ENCODE measurements at regions not wholly inside any gene's neighbourhood (a gene's known extent, or its start where the extent isn't known, plus 50 kb on each side); places are given as distances from the start of the nearest gene placed in this dataset.

GRCh38 chr1:51025374-51025773, 55.3 kb downstream of the CDKN2C start:
- no peak for DNase-seq (ENCODE audit: low read depth)

- DNase-seq (ENCODE audit: low read depth) = no peak
Measured at GRCh38 chr1:51032936-51033335, 62.9 kb downstream of the CDKN2C start.

DNA sequence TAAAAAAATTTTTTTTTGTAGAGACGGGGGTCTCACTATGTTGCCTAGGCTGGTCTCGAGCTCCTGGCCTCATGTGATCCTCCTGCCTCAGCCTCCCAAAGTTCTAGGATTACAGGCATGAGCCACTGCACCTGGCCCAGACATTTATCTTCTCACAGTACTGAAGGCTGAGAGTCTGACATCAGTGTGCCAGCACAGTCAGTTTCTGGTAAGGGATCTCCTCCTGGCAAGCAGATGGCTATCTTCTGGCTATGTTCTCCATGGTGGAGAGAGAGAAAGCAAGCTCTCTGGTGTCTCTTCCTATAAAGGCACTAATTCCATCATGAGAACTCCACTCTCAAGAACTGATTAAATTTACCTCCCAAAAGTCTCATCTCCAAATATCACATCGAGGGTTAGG, 57.8 kb upstream of the C1orf185 start:
- DNase-seq (ENCODE audit: low read depth) = no peak

DNA sequence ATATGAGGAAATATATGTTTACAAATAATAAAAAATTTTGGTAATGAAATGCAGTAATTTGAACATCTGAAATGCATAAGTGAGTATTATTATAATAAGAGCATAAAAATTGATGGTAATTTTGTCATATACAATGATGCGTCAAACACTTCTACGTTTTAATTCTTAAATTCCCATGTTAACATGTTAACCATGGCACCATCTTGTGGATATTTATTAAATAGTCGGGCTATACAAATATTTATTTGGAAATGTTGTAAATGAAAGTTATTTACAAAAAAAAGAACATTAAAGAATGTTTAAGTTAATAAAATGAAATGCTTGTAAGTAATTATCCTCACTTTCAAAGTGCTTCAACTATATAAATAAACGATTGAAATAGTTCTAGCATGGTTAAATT, 57.2 kb upstream of the C1orf185 start:
- peak; percentile 49 for DNase-seq (ENCODE audit: low read depth)

DNA sequence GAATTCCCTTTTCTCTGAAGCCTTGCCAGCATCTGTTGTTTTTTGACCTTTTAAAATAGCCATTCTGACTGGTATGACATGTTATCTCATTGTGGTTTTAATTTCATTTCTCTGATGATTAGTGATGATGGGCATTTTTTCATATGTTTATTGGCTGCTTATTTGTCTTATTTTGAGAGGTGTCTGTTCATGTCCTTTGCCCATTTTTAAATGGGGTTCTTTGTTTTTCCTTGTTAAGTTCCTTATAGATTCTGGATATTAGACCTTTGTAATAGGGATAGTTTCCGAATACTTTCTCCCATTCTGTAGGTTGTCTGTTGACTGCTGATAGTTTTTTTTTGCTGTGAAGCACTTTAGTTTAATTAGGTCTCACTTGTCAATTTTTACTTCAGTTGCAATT, 54.0 kb upstream of the C1orf185 start:
- no peak for DNase-seq (ENCODE audit: low read depth)

DNA sequence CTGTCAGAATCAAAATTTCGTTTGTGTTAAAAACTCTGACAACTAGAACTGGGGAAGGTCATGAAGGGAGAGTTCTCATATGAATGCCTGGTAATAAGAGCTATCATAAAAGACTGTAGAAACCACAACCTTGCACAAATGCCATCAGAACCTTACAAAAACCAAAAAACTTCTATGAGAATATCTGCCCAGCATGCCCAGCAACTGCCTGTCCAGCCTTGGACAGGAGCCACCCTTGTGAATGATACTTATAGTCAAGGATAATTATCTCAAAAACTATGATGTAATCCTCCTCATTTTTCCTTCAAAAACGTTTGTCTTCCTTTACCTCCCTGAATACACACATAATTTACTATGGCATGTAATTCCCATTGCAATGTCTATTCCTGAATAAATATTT, 53.4 kb upstream of the C1orf185 start:
- DNase-seq (ENCODE audit: low read depth) = no peak
